K562 (cell line): ENCODE measurements at regions not wholly inside any gene's neighbourhood (a gene's known extent, or its start where the extent isn't known, plus 50 kb on each side); places are given as distances from the start of the nearest gene placed in this dataset.

Experiments
- ATAC-seq: fragments of 200-7000 bp; cut with Tn5 transposase; 3 replicates; pipeline ENCODE4 v1.9.1; 2020; ENCODE audit warnings: moderate library complexity
- BruUV-seq: library from RNA; stranded (reverse); fragments of 400-500 nt; replicated peaks from 2 replicates; lab custom pipeline; 2021; lab: Mats Ljungman, UMichigan
- CTCF ChIA-PET: fragments of 300-600 bp; formaldehyde crosslinking; extraction: SDS; loops from one replicate; lab custom pipeline; 2021; ENCODE audit warnings: low intra/inter-chr PET ratio; lab: Yijun Ruan, JAX
- POLR2A ChIA-PET: fragments of 300-600, 350-650 bp; sonication (Branson Sonifier 250); formaldehyde crosslinking; extraction: SDS; loops from one replicate; lab custom pipeline; 2021; ENCODE audit warnings: antibody characterized with exemption, inconsistent platforms; lab: Yijun Ruan, JAX
- DNase-seq, 4 experiments: peaks; one replicate each; pipeline versions ENCODE4 v3.0.0 to v3.0.0-alpha.2; 2011 to 2018; ENCODE audit warnings: low spot score in 3 of 4, mixed read lengths in 3 of 4; ENCODE audit errors: extremely low read depth in 1 of 4
- FAIRE-seq: peaks from 2 replicates; lab custom pipeline; 2011; peaks lifted over from hg19 to GRCh38; lab: Jason Lieb, UNC
- H2AFZ ChIP-seq: 2 replicates; pipeline ENCODE4 v1.6.0; 2011; ENCODE audit warnings: low read depth, low read length, control low read depth, inconsistent platforms
- H3K27ac ChIP-seq: fragments of 200-600 bp; 3 replicates; pipeline ENCODE4 v1.8.0; 2011; ENCODE audit warnings: low read depth, mild to moderate bottlenecking, control low read depth, inconsistent platforms, low read length, moderate library complexity, mixed read lengths; ENCODE audit errors: extremely low read depth
- H3K27me3 ChIP-seq, 2 experiments: fragments of 300-600 bp in 1 of 2; 2 replicates in 1 of 2; 3 replicates in 1 of 2; pipeline versions ENCODE4 v1.6.0 to v1.8.0; 2011; ENCODE audit warnings: inconsistent platforms in 2 of 2, low read length in 2 of 2, mild to moderate bottlenecking in 1 of 2, mixed read lengths in 1 of 2, moderate library complexity in 1 of 2; ENCODE audit not compliant: control insufficient read depth in 2 of 2, insufficient read depth in 2 of 2
- H3K36me3 ChIP-seq: fragments of 300-600 bp; 3 replicates; pipeline ENCODE4 v1.8.0; 2011; ENCODE audit warnings: mild to moderate bottlenecking, low read length, inconsistent platforms; ENCODE audit not compliant: control insufficient read depth, insufficient read depth
- H3K4me1 ChIP-seq, 2 experiments: fragments of 200-600 bp in 1 of 2; replicated peaks in 1 of 2; 2 replicates in 1 of 2; 3 replicates in 1 of 2; pipeline versions ENCODE4 v1.5.1 to v1.8.0; 2011; ENCODE audit warnings: inconsistent platforms in 2 of 2, low read length in 2 of 2, mild to moderate bottlenecking in 1 of 2, mixed read lengths in 1 of 2, moderate library complexity in 1 of 2; ENCODE audit not compliant: control insufficient read depth in 2 of 2, insufficient read depth in 2 of 2
- H3K4me2 ChIP-seq: 2 replicates; pipeline ENCODE4 v1.6.1; 2011; ENCODE audit warnings: low read length, control low read depth, inconsistent platforms, mixed read lengths; ENCODE audit not compliant: insufficient read depth
- H3K4me3 ChIP-seq: fragments of 200-600 bp; sonication (generic), shearing (Covaris generic); 2 replicates; pipeline ENCODE4 v1.5.1; 2016; ENCODE audit warnings: control low read depth, inconsistent platforms
- H3K79me2 ChIP-seq: fragments of 200-600 bp; 3 replicates; pipeline ENCODE4 v1.8.0; 2011; ENCODE audit warnings: low read length, inconsistent platforms; ENCODE audit not compliant: control insufficient read depth, insufficient read depth
- H3K9ac ChIP-seq, 2 experiments: 2 replicates each; pipeline versions ENCODE4 v1.6.0 to v1.6.1; 2011; ENCODE audit warnings: low read depth in 2 of 2, low read length in 2 of 2, control low read depth in 1 of 2, inconsistent platforms in 1 of 2, mild to moderate bottlenecking in 1 of 2, mixed read lengths in 1 of 2; ENCODE audit not compliant: insufficient read depth in 1 of 2
- H3K9me1 ChIP-seq: one replicate; pipeline ENCODE4 v1.6.0; 2011; ENCODE audit warnings: inconsistent platforms, mild to moderate bottlenecking, low read length, moderate library complexity; ENCODE audit not compliant: control insufficient read depth, insufficient read depth
- H3K9me3 ChIP-seq: replicated peaks from 2 replicates; pipeline ENCODE4 v1.5.1; 2011; ENCODE audit warnings: low read depth, low read length, inconsistent platforms; ENCODE audit not compliant: control insufficient read depth, insufficient read depth
- H4K20me1 ChIP-seq: replicated peaks from 2 replicates; pipeline ENCODE4 v1.6.1; 2011; ENCODE audit warnings: low read length, inconsistent platforms, mixed read lengths; ENCODE audit not compliant: control insufficient read depth, insufficient read depth
- ADNP ChIP-seq: fragments of 200-800 bp; sonication (Bioruptor generic); IDR thresholded peaks from 2 replicates; pipeline ENCODE4 v1.6.1; 2016; ENCODE audit warnings: missing genetic modification characterization, missing compliant biosample characterization
- BCOR ChIP-seq: fragments of 450-650 bp; IDR thresholded peaks from 2 replicates; pipeline ENCODE4 v1.6.1; 2016
- KDM1A ChIP-seq, 2 experiments: fragments of 450-650 bp; IDR thresholded peaks; 2 replicates each; pipeline ENCODE4 v1.6.1; 2016; ENCODE audit warnings: mild to moderate bottlenecking in 2 of 2
- MTA2 ChIP-seq: fragments of 450-650 bp; IDR thresholded peaks from 2 replicates; pipeline ENCODE4 v1.6.1; 2016; ENCODE audit warnings: low read depth
- MYC ChIP-seq, 2 experiments: fragments of 250-450 bp in 1 of 2; sonication (Bioruptor Pico) in 1 of 2; IDR thresholded peaks; 2 replicates each; pipeline versions ENCODE4 v1.5.1 to v1.6.1; 2012 to 2021; ENCODE audit warnings: low read depth in 2 of 2, borderline replicate concordance in 1 of 2, improper control_type of control experiment in 1 of 2, low read length in 1 of 2, mild to moderate bottlenecking in 1 of 2, moderate library complexity in 1 of 2
- RCOR1 ChIP-seq, 2 experiments: IDR thresholded peaks; 2 replicates each; pipeline ENCODE4 v1.6.1; 2012; ENCODE audit warnings: low read depth in 2 of 2, low read length in 2 of 2, borderline replicate concordance in 1 of 2, improper control_type of control experiment in 1 of 2
- SMARCA5 ChIP-seq: fragments of 450-650 bp; IDR thresholded peaks from 2 replicates; pipeline ENCODE4 v1.6.1; 2016
- SP2 ChIP-seq: IDR thresholded peaks from 2 replicates; pipeline ENCODE4 v1.6.1; 2011; ENCODE audit warnings: mild to moderate bottlenecking, low read depth, low read length, moderate library complexity; ENCODE audit not compliant: poor library complexity, severe bottlenecking; ENCODE audit errors: extremely low read depth
- ZKSCAN1 ChIP-seq: fragments of 150-350 bp; IDR thresholded peaks from 2 replicates; pipeline ENCODE4 v1.6.1; 2016; ENCODE audit warnings: low read depth, low read length
- ZNF75A ChIP-seq: fragments of 450-650 bp; formaldehyde crosslinking; IDR thresholded peaks from 2 replicates; pipeline ENCODE4 v1.4.0; 2020; ENCODE audit warnings: mild to moderate bottlenecking
- WGBS: fragments of 100-300 bp; shearing (Covaris generic); methylation state at CpG from one replicate; pipeline ENCODE4 v1.1.6; 2016; ENCODE audit warnings: low coverage, mixed read lengths; ENCODE audit not compliant: insufficient coverage; ENCODE audit errors: missing lambda C conversion rate; 5-methylcytosine and 5-hydroxymethylcytosine counted together
- in situ Hi-C: fragments of 300-500 bp; cut with MboI; formaldehyde crosslinking; loops from 4 replicates; pipeline ENCODE4 v1.15.0; 2018; ENCODE audit warnings: inconsistent platforms, mixed read lengths
- intact Hi-C: fragments of 100-400 bp; cut with micrococcal nuclease; formaldehyde crosslinking; loops from 2 replicates; pipeline ENCODE4 v1.14.2; 2022
- TF ChIP-seq, protein P1 (sequence below): sonication (generic); formaldehyde crosslinking; IDR thresholded peaks from 2 replicates; pipeline ENCODE4 v1.8.0; 2022; ENCODE audit warnings: missing genetic modification reagents, mild to moderate bottlenecking, moderate library complexity, borderline replicate concordance

DNA sequence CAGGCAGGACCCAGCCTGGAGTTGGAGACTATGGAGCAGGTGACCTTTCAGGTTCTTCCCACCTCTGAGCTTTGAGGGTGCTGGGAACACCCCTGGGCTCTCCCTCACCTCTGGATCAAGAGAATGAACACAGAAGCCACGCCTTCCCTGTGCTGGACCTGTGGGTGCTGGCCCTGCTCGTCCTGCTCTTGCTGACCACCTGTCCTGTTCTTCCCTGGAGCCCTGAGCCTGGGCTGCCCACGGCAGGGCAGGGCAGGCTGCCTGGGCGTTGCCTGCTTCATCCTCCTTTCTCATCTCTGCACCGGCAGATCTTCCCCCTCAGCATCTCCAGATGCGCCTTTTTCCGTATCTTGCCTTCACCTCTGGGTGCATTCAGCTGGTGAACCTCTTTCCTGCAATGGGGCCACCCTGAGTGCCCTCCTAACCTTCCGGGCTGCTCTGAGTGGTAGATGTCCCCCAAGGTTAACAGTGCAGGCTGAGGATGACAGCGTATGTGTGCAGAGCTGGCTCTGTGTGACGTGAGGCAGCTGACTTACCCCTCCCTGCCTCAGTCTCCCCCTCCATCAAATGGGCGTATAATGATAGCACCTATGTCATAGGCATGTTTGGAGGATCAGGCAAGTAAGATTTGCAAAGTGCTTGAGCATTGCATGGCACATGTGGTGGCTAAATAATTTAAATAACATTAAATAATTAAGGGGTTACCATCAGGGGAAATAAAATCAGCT is 225.8 kb upstream of the CIBAR2 start:
- no peaks in the 10 kb centered on the region for H3K9me1 ChIP-seq
- BruUV-seq, result no TSS peak
- peak overlapping the region in 1 of 2 experiments; percentile 9; a peak in 1 of 4 replicates for H3K9ac ChIP-seq
- no peak for ATAC-seq
- 82% methylated on average over 11 of the region's 11 CpGs for WGBS
- H3K4me3 ChIP-seq, result no peak overlapping the region
- in situ Hi-C loops, result no loop called here
- peaks cover 23 to 73% of the 10 kb centered on the region in 2 experiments for H3K4me1 ChIP-seq
- ChIA-PET POLR2A (interaction anchor here (0.7 to 0.9 kb wide), 2 partner anchors 32 to 219 kb away, joined by 3 read pairs; no protein-coding TSS in a partner anchor), CTCF (no interaction called here)
- no peaks in the 10 kb centered on the region for H3K27me3 ChIP-seq
- H3K36me3 ChIP-seq, result no peaks in the 10 kb centered on the region; the same call in 2 of the 3 replicates
- FAIRE-seq, result no peak
- no peak overlapping the region for H2AFZ ChIP-seq
- TF ChIP-seq ZKSCAN1 (no peak), RCOR1 (IDR thresholded peaks at IDR 0.05; ENCODE audit: borderline replicate concordance in 1 of 2, low read depth in 2 of 2, low read length in 2 of 2) (peak in 1 of 2 experiments; percentile 48; a peak in 2 of 4 replicates), ZNF75A (CRISPR knock-in tag) (no peak), SP2 (no peak), MYC (IDR thresholded peaks at IDR 0.05; ENCODE audit: low read depth, low read length) (no peak), MYC (CRISPR knock-in tag; IDR thresholded peaks at IDR 0.05; ENCODE audit: borderline replicate concordance, low read depth) (no peak), BCOR (peak; percentile 87), SMARCA5 (peak; percentile 64; the same call in 1 of the 2 replicates), ADNP (tag) (peak; percentile 72), KDM1A (IDR thresholded peaks at IDR 0.05) (peak; percentile 31 to 64; a peak in 1 of 4 replicates), MTA2 (no peak)
- TF ChIP-seq, protein P1, sequence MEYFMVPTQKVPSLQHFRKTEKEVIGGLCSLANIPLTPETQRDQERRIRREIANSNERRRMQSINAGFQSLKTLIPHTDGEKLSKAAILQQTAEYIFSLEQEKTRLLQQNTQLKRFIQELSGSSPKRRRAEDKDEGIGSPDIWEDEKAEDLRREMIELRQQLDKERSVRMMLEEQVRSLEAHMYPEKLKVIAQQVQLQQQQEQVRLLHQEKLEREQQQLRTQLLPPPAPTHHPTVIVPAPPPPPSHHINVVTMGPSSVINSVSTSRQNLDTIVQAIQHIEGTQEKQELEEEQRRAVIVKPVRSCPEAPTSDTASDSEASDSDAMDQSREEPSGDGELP, result peak; percentile 9; the same call in 1 of the 2 replicates
- no peak overlapping the region for H3K4me2 ChIP-seq
- intact Hi-C loops, result loop anchor here (10.0 kb wide), 1 partner anchor 227 kb away; no protein-coding TSS in a partner anchor
- no peaks in the 10 kb centered on the region for H3K9me3 ChIP-seq
- peaks cover 10% of the 10 kb centered on the region; the same call in 2 of the 3 replicates for H3K79me2 ChIP-seq
- no peaks in the 10 kb centered on the region for H4K20me1 ChIP-seq
- no peak for DNase-seq
- H3K27ac ChIP-seq, result no peak overlapping the region
